ENCODE measurements at regions not wholly inside any gene's neighbourhood (a gene's known extent, or its start where the extent isn't known, plus 50 kb on each side); places are given as distances from the start of the nearest gene placed in this dataset.

DNA sequence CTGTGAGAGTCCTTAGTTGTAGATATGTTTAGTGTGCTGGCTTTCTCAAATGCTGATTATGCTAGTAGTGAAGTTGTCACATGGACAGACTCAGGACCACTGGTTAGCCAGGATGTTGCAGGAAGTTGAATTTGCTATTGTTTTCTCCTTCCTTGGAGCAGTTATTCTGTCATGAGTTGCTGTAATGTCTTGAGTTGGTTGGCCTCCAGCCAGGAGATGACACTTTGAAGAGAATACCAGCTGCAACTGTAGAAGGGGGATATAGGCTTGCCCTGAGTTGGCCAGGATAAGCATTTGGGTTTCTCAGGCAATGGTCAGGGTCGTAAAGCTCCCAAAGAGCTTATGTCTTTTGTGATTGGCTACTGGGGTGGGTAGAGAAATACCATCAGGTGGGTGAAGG, 206.7 kb downstream of the ZNF621 start:
- Histone ChIP-seq H3K4me3 (ENCODE audit: insufficient read depth, low read depth, low read length) (no peak overlapping the region), H2AFZ (ENCODE audit: low read depth, low read length) (no peak overlapping the region), H3K36me3 (ENCODE audit: insufficient read depth, low read length) (no peaks in the 10 kb centered on the region), H3K9me3 (ENCODE audit: insufficient read depth, low read depth, low read length) (peaks cover 3% of the 10 kb centered on the region), H3K4me1 (ENCODE audit: insufficient read depth, low read length) (no peaks in the 10 kb centered on the region), H3K27me3 (ENCODE audit: insufficient read depth, low read length) (no peaks in the 10 kb centered on the region), H3K79me2 (ENCODE audit: insufficient read depth, low read length) (no peaks in the 10 kb centered on the region), H3K9ac (ENCODE audit: low read length) (no peak overlapping the region), H3K27ac (ENCODE audit: low read depth, low read length) (no peak overlapping the region), H4K20me1 (ENCODE audit: insufficient read depth, low read length) (no peaks in the 10 kb centered on the region), H3K4me2 (ENCODE audit: low read length) (no peak overlapping the region)
- peaks cover 32% of the 10 kb centered on the region for H3K9me3 Mint-ChIP-seq (ENCODE audit: unreplicated experiment)
- H3K27me3 Mint-ChIP-seq (ENCODE audit: low read depth, unreplicated experiment), result peaks cover 4% of the 10 kb centered on the region
- no peaks in the 10 kb centered on the region for H3K4me1 Mint-ChIP-seq (ENCODE audit: low read depth, unreplicated experiment)
- H3K27ac Mint-ChIP-seq (ENCODE audit: unreplicated experiment), result no peak overlapping the region
- H3K4me3 Mint-ChIP-seq (ENCODE audit: unreplicated experiment), result no peak overlapping the region
- FAIRE-seq (no peak), DNase-seq (ENCODE audit: low read depth) (no peak)
- TF ChIP-seq EZH2 (IDR thresholded peaks at IDR 0.05; ENCODE audit: insufficient read depth, low read length), result no peak
- TF ChIP-seq, protein P1, sequence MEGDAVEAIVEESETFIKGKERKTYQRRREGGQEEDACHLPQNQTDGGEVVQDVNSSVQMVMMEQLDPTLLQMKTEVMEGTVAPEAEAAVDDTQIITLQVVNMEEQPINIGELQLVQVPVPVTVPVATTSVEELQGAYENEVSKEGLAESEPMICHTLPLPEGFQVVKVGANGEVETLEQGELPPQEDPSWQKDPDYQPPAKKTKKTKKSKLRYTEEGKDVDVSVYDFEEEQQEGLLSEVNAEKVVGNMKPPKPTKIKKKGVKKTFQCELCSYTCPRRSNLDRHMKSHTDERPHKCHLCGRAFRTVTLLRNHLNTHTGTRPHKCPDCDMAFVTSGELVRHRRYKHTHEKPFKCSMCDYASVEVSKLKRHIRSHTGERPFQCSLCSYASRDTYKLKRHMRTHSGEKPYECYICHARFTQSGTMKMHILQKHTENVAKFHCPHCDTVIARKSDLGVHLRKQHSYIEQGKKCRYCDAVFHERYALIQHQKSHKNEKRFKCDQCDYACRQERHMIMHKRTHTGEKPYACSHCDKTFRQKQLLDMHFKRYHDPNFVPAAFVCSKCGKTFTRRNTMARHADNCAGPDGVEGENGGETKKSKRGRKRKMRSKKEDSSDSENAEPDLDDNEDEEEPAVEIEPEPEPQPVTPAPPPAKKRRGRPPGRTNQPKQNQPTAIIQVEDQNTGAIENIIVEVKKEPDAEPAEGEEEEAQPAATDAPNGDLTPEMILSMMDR (IDR thresholded peaks at IDR 0.05; ENCODE audit: insufficient read depth, low read depth, low read length), result no peak
- no peaks in the 10 kb centered on the region for H3K36me3 Mint-ChIP-seq (ENCODE audit: low read depth, unreplicated experiment)

DNA sequence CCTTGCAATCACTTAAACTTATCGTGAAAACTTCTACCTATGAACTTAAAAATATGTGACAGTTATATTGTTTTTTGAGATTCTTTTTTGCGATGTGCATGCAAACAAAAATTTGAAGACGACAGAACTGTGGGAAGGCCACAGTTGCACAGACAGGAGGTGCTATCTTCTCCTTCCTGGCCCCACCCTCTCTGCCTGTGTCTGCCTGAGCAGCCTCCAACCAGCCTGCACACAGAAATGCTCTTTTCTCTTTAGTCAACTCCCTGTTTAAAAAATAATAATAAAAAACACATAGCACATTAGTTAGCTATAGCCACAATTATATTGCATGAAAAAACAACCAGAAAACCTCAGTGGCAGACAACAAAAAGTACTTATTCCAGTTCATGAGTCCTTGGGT, 212.2 kb downstream of the ZNF621 start:
- peaks cover 10% of the 10 kb centered on the region for H3K4me1 Mint-ChIP-seq (ENCODE audit: low read depth, unreplicated experiment)
- no peak overlapping the region for H3K27ac Mint-ChIP-seq (ENCODE audit: unreplicated experiment)
- FAIRE-seq (no peak), DNase-seq (ENCODE audit: low read depth) (no peak)
- TF ChIP-seq, protein P1 (IDR thresholded peaks at IDR 0.05; ENCODE audit: insufficient read depth, low read depth, low read length), result no peak
- no peak for TF ChIP-seq EZH2 (IDR thresholded peaks at IDR 0.05; ENCODE audit: insufficient read depth, low read length)
- Histone ChIP-seq H3K79me2 (ENCODE audit: insufficient read depth, low read length) (no peaks in the 10 kb centered on the region), H3K27ac (ENCODE audit: low read depth, low read length) (no peak overlapping the region), H4K20me1 (ENCODE audit: insufficient read depth, low read length) (no peaks in the 10 kb centered on the region), H3K27me3 (ENCODE audit: insufficient read depth, low read length) (no peaks in the 10 kb centered on the region), H2AFZ (ENCODE audit: low read depth, low read length) (no peak overlapping the region), H3K4me3 (ENCODE audit: insufficient read depth, low read depth, low read length) (no peak overlapping the region), H3K4me2 (ENCODE audit: low read length) (no peak overlapping the region), H3K36me3 (ENCODE audit: insufficient read depth, low read length) (no peaks in the 10 kb centered on the region), H3K9ac (ENCODE audit: low read length) (no peak overlapping the region), H3K9me3 (ENCODE audit: insufficient read depth, low read depth, low read length) (no peaks in the 10 kb centered on the region), H3K4me1 (ENCODE audit: insufficient read depth, low read length) (no peaks in the 10 kb centered on the region)
- H3K36me3 Mint-ChIP-seq (ENCODE audit: low read depth, unreplicated experiment), result no peaks in the 10 kb centered on the region
- no peak overlapping the region for H3K4me3 Mint-ChIP-seq (ENCODE audit: unreplicated experiment)
- peaks cover 5% of the 10 kb centered on the region for H3K9me3 Mint-ChIP-seq (ENCODE audit: unreplicated experiment)
- peaks cover 4% of the 10 kb centered on the region for H3K27me3 Mint-ChIP-seq (ENCODE audit: low read depth, unreplicated experiment)

DNA sequence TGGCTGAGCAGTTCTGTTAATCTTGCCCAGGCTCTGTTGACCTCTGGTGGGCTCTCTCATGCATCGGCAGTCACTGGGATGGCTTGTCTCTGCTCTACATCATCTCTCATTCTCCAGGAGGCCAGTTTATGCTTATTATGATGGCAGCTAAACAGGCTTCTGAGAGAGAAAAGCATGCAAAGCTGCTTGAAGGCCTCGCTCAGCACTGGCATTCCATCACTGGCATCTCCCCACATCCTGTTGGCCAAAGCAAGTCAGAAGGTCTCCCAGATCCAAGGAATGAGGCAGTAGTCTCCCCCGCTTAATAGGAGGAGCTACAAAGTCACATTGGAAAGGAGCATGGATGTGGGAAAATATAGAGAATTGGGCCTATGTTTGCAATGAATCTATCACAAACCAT, 212.6 kb downstream of the ZNF621 start:
- H3K4me2 ChIP-seq (ENCODE audit: low read length), result no peak overlapping the region
- H2AFZ ChIP-seq (ENCODE audit: low read depth, low read length), result no peak overlapping the region
- FAIRE-seq (no peak), DNase-seq (ENCODE audit: low read depth) (no peak)
- no peaks in the 10 kb centered on the region for H3K4me1 ChIP-seq (ENCODE audit: insufficient read depth, low read length)
- Mint-ChIP-seq H3K36me3 (ENCODE audit: low read depth, unreplicated experiment) (no peaks in the 10 kb centered on the region), H3K4me3 (ENCODE audit: unreplicated experiment) (no peak overlapping the region), H3K27ac (ENCODE audit: unreplicated experiment) (no peak overlapping the region), H3K4me1 (ENCODE audit: low read depth, unreplicated experiment) (peaks cover 13% of the 10 kb centered on the region), H3K27me3 (ENCODE audit: low read depth, unreplicated experiment) (peaks cover 4% of the 10 kb centered on the region), H3K9me3 (ENCODE audit: unreplicated experiment) (peaks cover 5% of the 10 kb centered on the region)
- H3K9ac ChIP-seq (ENCODE audit: low read length), result no peak overlapping the region
- H3K4me3 ChIP-seq (ENCODE audit: insufficient read depth, low read depth, low read length), result no peak overlapping the region
- H3K9me3 ChIP-seq (ENCODE audit: insufficient read depth, low read depth, low read length), result no peaks in the 10 kb centered on the region
- H3K27me3 ChIP-seq (ENCODE audit: insufficient read depth, low read length), result no peaks in the 10 kb centered on the region
- TF ChIP-seq, protein P1 (IDR thresholded peaks at IDR 0.05; ENCODE audit: insufficient read depth, low read depth, low read length), result no peak
- TF ChIP-seq EZH2 (IDR thresholded peaks at IDR 0.05; ENCODE audit: insufficient read depth, low read length), result no peak
- H3K36me3 ChIP-seq (ENCODE audit: insufficient read depth, low read length), result no peaks in the 10 kb centered on the region
- H3K79me2 ChIP-seq (ENCODE audit: insufficient read depth, low read length), result no peaks in the 10 kb centered on the region
- no peaks in the 10 kb centered on the region for H4K20me1 ChIP-seq (ENCODE audit: insufficient read depth, low read length)
- H3K27ac ChIP-seq (ENCODE audit: low read depth, low read length), result no peak overlapping the region
